Calu3 (cell line): ENCODE measurements at regions not wholly inside any gene's neighbourhood (a gene's known extent, or its start where the extent isn't known, plus 50 kb on each side); places are given as distances from the start of the nearest gene placed in this dataset.
"Not testable (repeated sequence)": the region's sequence is repeated elsewhere in the genome, so short reads cannot be mapped to it uniquely, and the experiment has no call there.

Experiments
- BruUV-seq: library from RNA; stranded (reverse); fragments of 400-500 nt; replicated peaks from 2 replicates; lab custom pipeline; 2021; lab: Mats Ljungman, UMichigan
- CTCF ChIA-PET: fragments of 300-600 bp; sonication (Branson Sonifier 250); formaldehyde crosslinking; loops from one replicate; lab custom pipeline; 2022; ENCODE audit warnings: antibody characterized with exemption; lab: Charles Lee
- DNase-seq: peaks from one replicate; pipeline ENCODE4 v3.0.0; 2022
- H3K27ac Mint-ChIP-seq: one replicate; pipeline ENCODE4 v1.8.0; 2022; ENCODE audit warnings: mixed read lengths; ENCODE audit not compliant: unreplicated experiment
- H3K27me3 Mint-ChIP-seq: one replicate; pipeline ENCODE4 v1.8.0; 2022; ENCODE audit warnings: mixed read lengths; ENCODE audit not compliant: unreplicated experiment
- H3K36me3 Mint-ChIP-seq: one replicate; pipeline ENCODE4 v1.8.0; 2022; ENCODE audit warnings: mild to moderate bottlenecking, moderate library complexity, mixed read lengths; ENCODE audit not compliant: insufficient read depth, unreplicated experiment
- H3K4me1 Mint-ChIP-seq: one replicate; pipeline ENCODE4 v1.8.0; 2022; ENCODE audit warnings: mild to moderate bottlenecking, low read depth, mixed read lengths; ENCODE audit not compliant: unreplicated experiment
- H3K4me3 Mint-ChIP-seq: one replicate; pipeline ENCODE4 v1.8.0; 2022; ENCODE audit warnings: mild to moderate bottlenecking, low read depth, moderate library complexity, mixed read lengths; ENCODE audit not compliant: unreplicated experiment
- H3K9me3 Mint-ChIP-seq: one replicate; pipeline ENCODE4 v1.8.0; 2022; ENCODE audit warnings: low read depth, mixed read lengths; ENCODE audit not compliant: unreplicated experiment
- intact Hi-C: fragments of 100-400 bp; cut with micrococcal nuclease; formaldehyde crosslinking; loops from one replicate; pipeline ENCODE4 v1.10.0; 2022; ENCODE audit not compliant: unreplicated experiment
- TF ChIP-seq, protein P1 (sequence below): fragments of 200-600 bp; IDR thresholded peaks from one replicate; pipeline ENCODE4 v1.8.0; 2022; ENCODE audit warnings: antibody characterized with exemption; ENCODE audit not compliant: unreplicated experiment

DNA sequence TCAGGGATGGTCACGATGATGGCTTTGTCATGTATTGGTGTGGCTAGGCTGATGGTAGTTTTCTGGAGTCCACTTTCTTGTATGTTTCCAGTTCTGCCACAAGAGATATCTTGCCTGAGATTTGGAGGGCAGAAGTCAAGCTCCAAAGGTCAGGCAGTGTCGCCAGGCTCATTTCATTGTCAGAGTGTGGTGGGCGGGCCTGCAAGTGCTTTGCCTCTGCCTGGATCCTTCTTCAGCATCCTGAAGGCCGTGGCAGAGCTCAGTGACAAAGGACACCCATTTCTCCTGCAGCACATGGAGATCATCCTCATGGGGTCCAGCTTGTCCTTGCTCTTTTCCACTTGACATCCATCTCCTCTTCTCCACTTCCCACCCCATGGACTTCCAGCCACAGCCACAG is 139.7 kb downstream of the SMIM20 start:
- Mint-ChIP-seq H3K9me3 (no peaks in the 10 kb centered on the region), H3K27ac (no peak overlapping the region), H3K4me1 (peaks cover 24% of the 10 kb centered on the region), H3K4me3 (no peak overlapping the region), H3K36me3 (peaks cover 4% of the 10 kb centered on the region), H3K27me3 (peaks cover 13% of the 10 kb centered on the region)
- intact Hi-C loops: no loop called here
- TF ChIP-seq, protein P1, sequence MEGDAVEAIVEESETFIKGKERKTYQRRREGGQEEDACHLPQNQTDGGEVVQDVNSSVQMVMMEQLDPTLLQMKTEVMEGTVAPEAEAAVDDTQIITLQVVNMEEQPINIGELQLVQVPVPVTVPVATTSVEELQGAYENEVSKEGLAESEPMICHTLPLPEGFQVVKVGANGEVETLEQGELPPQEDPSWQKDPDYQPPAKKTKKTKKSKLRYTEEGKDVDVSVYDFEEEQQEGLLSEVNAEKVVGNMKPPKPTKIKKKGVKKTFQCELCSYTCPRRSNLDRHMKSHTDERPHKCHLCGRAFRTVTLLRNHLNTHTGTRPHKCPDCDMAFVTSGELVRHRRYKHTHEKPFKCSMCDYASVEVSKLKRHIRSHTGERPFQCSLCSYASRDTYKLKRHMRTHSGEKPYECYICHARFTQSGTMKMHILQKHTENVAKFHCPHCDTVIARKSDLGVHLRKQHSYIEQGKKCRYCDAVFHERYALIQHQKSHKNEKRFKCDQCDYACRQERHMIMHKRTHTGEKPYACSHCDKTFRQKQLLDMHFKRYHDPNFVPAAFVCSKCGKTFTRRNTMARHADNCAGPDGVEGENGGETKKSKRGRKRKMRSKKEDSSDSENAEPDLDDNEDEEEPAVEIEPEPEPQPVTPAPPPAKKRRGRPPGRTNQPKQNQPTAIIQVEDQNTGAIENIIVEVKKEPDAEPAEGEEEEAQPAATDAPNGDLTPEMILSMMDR: no peak
- BruUV-seq: no TSS peak
- no peak for DNase-seq
- CTCF ChIA-PET: no interaction called here

DNA sequence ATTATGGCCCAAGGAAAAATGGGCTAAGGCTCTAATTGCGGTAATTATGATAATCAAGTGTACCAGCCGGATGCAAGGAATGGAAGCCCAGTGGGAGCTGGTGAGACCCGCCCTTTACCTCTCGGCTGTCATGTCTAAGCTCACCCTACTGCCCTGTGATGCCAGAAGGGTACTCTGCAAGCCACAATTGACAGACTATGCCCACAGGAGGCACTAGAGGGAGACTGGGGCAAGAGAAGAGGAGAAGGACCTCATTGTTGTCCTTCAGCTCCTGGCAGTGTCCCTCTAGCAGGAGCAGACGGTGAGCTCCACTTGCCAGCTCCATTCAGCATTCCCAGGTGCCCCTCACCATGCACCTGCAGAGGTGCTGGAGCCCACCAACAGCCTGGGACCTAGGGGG is 141.8 kb downstream of the SMIM20 start:
- H3K9me3 Mint-ChIP-seq: no peaks in the 10 kb centered on the region
- no peak overlapping the region for H3K27ac Mint-ChIP-seq
- CTCF ChIA-PET: interaction anchor here (0.6 kb wide), 1 partner anchor 73 kb away, joined by 3 read pairs; no protein-coding TSS in a partner anchor
- intact Hi-C loops: no loop called here
- H3K4me1 Mint-ChIP-seq: peaks cover 7% of the 10 kb centered on the region
- no peak for DNase-seq
- H3K36me3 Mint-ChIP-seq: peaks cover 4% of the 10 kb centered on the region
- peaks cover 13% of the 10 kb centered on the region for H3K27me3 Mint-ChIP-seq
- no TSS peak for BruUV-seq
- TF ChIP-seq, protein P1: no peak
- H3K4me3 Mint-ChIP-seq: no peak overlapping the region

DNA sequence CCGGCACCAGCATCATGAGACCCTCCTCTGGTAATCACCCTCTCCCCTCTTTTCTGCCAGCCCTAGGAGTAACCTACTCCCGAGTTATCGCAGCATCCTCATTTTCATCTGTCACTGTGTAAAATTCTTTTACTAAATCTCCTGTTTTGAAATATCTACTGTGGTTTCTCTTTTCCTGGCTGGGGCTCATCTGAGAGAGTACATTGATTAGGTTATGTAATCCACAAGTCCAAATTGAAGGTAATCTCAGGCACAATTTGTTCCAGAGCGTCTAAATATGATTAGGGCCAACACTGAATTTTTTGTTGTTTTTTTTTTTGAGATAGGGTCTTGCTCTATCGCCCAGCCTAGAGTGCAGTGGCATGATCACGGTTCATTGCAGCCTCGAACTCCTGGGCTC is 142.4 kb downstream of the SMIM20 start:
- Mint-ChIP-seq H3K4me3 (no peak overlapping the region), H3K36me3 (peaks cover 4% of the 10 kb centered on the region), H3K9me3 (no peaks in the 10 kb centered on the region), H3K4me1 (peaks cover 2% of the 10 kb centered on the region), H3K27ac (no peak overlapping the region), H3K27me3 (peaks cover 13% of the 10 kb centered on the region)
- TF ChIP-seq, protein P1: no peak
- no TSS peak for BruUV-seq
- CTCF ChIA-PET: interaction anchor here (0.7 kb wide), 1 partner anchor 390 kb away, joined by 3 read pairs; no protein-coding TSS in a partner anchor
- DNase-seq: no peak
- intact Hi-C loops: no loop called here

DNA sequence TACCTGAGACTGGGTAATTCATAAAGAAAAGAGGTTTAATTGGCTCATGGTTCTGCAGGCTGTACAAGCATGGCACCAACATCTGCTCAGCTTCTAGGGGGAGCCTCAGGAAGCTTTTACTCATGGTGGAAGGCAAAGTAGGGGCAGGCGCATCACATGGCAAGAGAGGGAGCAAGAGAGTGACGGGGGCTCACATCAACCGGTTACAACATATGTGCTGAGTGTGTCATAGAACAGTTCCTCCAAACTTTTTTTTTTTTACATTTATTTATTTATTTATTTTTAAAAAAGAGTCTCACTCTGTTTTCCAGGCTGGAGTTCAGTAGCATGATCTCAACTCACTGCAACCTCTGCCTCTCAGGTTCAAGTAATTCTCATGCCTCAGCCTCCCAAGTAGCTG is 143.8 kb downstream of the SMIM20 start:
- H3K36me3 Mint-ChIP-seq, H3K9me3 Mint-ChIP-seq, H3K27ac Mint-ChIP-seq, BruUV-seq, CTCF ChIA-PET, H3K4me1 Mint-ChIP-seq, H3K4me3 Mint-ChIP-seq, DNase-seq, intact Hi-C loops: not testable (repeated sequence)
- H3K27me3 Mint-ChIP-seq: peaks cover 13% of the 10 kb centered on the region

DNA sequence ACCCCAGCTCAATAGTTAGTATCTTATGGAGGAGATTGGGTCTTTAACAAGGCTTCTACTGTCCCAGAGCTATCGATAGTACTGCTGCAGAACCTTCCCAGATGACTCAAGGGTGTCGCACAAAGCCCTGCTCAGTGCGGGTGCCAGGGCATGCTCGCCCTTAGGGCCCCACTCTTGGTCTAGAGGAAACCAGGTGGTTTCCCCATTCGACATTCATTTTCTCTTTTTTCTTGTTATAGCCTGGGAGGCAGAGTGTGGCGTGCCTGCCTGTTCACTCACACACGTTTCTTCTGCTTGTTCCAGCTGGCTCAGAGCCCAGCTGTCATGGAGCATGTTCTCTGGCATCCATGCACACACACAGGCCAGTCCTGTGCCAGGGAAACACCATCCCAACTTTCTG is 144.5 kb downstream of the SMIM20 start:
- H3K27me3 Mint-ChIP-seq: peaks cover 11% of the 10 kb centered on the region
- CTCF ChIA-PET: no interaction called here
- H3K27ac Mint-ChIP-seq: no peak overlapping the region
- H3K4me1 Mint-ChIP-seq: no peaks in the 10 kb centered on the region
- TF ChIP-seq, protein P1: no peak
- DNase-seq: no peak
- H3K4me3 Mint-ChIP-seq: no peak overlapping the region
- peaks cover 4% of the 10 kb centered on the region for H3K36me3 Mint-ChIP-seq
- intact Hi-C loops: no loop called here
- no TSS peak for BruUV-seq
- no peaks in the 10 kb centered on the region for H3K9me3 Mint-ChIP-seq
